ENCODE measurements at regions not wholly inside any gene's neighbourhood (a gene's known extent, or its start where the extent isn't known, plus 50 kb on each side); places are given as distances from the start of the nearest gene placed in this dataset.

DNA sequence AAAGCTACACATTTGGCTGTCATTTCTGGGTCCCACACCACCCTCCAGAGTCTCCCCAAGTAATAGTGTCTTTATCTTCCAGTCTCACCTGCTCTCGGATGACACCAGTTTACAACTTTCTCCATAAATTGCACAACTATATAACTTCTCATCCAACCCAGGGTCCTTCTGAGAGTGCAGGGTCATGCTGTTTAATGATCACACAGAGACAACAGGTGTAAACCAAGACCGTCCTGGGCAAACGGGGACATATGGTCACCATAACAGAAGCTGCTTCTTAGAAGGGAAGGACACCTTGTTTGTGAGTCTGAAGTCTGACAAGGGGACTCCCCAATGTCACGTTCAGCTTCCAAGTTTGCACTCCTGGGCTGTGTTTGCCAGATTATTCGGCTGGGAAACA is 74.3 kb downstream of the MAP1LC3B2 start:
- TF ChIP-seq TAF1 (IDR thresholded peaks at IDR 0.05; ENCODE audit: borderline replicate concordance, low read depth, low read length) (no peak), POLR2A (IDR thresholded peaks at IDR 0.05; ENCODE audit: low read depth, low read length) (no peak), POLR2AphosphoS5 (IDR thresholded peaks at IDR 0.05; ENCODE audit: low read depth, low read length) (no peak)
- FAIRE-seq (no peak), DNase-seq (ENCODE audit: insufficient read length) (no peak)

DNA sequence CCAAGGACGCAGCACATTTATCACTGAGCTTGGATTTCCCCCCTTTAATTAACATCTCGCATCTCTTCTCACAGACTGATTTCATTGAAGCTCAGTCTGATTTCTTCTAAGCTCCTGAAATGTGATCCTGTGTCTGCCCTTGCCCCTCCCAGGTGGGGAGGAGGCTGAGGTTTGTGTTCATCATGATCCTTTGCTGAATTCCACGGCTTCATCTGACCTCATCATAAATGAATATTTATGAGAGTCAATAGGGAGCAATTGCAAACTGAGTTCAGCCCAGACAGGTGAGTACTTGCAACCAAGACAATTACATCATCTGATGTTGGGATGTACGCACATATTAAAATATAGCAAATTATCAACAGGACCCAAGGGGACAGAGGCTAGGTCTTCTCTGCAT is 72.4 kb downstream of the MAP1LC3B2 start:
- FAIRE-seq = no peak
- DNase-seq (ENCODE audit: insufficient read length) = no peak
- no peak for TF ChIP-seq POLR2A (IDR thresholded peaks at IDR 0.05; ENCODE audit: low read depth, low read length)
- no peak for TF ChIP-seq TAF1 (IDR thresholded peaks at IDR 0.05; ENCODE audit: borderline replicate concordance, low read depth, low read length)
- no peak for TF ChIP-seq POLR2AphosphoS5 (IDR thresholded peaks at IDR 0.05; ENCODE audit: low read depth, low read length)

DNA sequence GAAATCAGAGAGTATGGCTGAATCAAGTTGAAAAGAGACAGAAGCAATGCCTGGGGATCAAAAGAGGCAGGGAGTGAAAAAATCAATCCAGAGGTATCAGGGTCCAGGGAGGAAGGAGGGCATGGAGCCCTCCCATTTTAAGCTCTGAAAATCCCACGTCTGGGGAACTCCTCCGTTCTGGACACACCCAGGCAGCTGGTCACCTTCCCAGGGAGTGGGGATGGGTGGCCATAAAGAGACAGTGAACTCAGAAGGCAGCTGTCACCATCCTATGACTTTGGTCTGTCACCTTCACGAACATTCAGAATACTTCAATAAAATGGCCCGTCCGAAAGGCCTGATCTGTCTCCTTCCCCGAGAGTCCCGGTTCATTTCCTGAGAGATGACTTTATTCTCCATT is 71.6 kb downstream of the MAP1LC3B2 start:
- FAIRE-seq (no peak), DNase-seq (ENCODE audit: insufficient read length) (no peak)
- TF ChIP-seq POLR2A (IDR thresholded peaks at IDR 0.05; ENCODE audit: low read depth, low read length) = no peak
- no peak for TF ChIP-seq POLR2AphosphoS5 (IDR thresholded peaks at IDR 0.05; ENCODE audit: low read depth, low read length)
- no peak for TF ChIP-seq TAF1 (IDR thresholded peaks at IDR 0.05; ENCODE audit: borderline replicate concordance, low read depth, low read length)

DNA sequence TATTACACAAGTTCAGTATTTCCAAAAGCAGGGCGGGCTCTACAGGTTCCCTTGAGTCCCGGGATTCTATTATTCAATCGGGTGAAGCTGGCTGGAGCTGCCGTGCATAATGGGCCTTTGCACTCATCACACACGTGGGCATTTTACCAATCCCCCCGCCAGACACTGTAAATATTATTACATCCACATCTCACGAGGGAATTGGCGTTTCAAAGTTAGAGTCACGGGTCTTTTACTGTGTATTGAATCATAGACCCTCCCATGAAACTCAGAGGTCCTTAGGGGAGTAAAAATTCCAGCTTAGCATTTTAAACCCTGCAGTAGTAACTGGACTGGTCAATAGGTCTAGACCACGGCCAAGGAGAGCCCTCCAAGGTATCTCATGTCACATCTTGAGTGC is 70.3 kb downstream of the MAP1LC3B2 start:
- FAIRE-seq = no peak
- DNase-seq (ENCODE audit: insufficient read length) = no peak
- TF ChIP-seq TAF1 (IDR thresholded peaks at IDR 0.05; ENCODE audit: borderline replicate concordance, low read depth, low read length) (no peak), POLR2AphosphoS5 (IDR thresholded peaks at IDR 0.05; ENCODE audit: low read depth, low read length) (no peak), POLR2A (IDR thresholded peaks at IDR 0.05; ENCODE audit: low read depth, low read length) (no peak)

GRCh38 chr12:116628989-116629388 is 69.8 kb downstream of the MAP1LC3B2 start:
- FAIRE-seq = no peak
- no peak for DNase-seq (ENCODE audit: insufficient read length)
- no peak for TF ChIP-seq POLR2A (IDR thresholded peaks at IDR 0.05; ENCODE audit: low read depth, low read length)
- no peak for TF ChIP-seq POLR2AphosphoS5 (IDR thresholded peaks at IDR 0.05; ENCODE audit: low read depth, low read length)
- no peak for TF ChIP-seq TAF1 (IDR thresholded peaks at IDR 0.05; ENCODE audit: borderline replicate concordance, low read depth, low read length)

- no peak for DNase-seq (ENCODE audit: insufficient read length)
- no peak for TF ChIP-seq TAF1 (IDR thresholded peaks at IDR 0.05; ENCODE audit: borderline replicate concordance, low read depth, low read length)
- TF ChIP-seq POLR2AphosphoS5 (IDR thresholded peaks at IDR 0.05; ENCODE audit: low read depth, low read length) = no peak
- TF ChIP-seq POLR2A (IDR thresholded peaks at IDR 0.05; ENCODE audit: low read depth, low read length) = no peak
- no peak for FAIRE-seq
Measured at GRCh38 chr12:116628450-116628793, 69.2 kb downstream of the MAP1LC3B2 start.

Measured in GM12892 (cell line).